Esophagus muscularis mucosa (tissue), 4 donors: ENCODE measurements at regions not wholly inside any gene's neighbourhood (a gene's known extent, or its start where the extent isn't known, plus 50 kb on each side); places are given as distances from the start of the nearest gene placed in this dataset.

Experiments
- DNase-seq: peaks from one replicate; pipeline ENCODE4 v3.0.0-alpha.2; 2017; ENCODE audit errors: extremely low spot score
- H3K27ac ChIP-seq, 4 donors: fragments of 200-600 bp; sonication (generic); replicated peaks in 1 of 4; 1 replicate in 3 of 4; 2 replicates in 1 of 4; pipeline ENCODE4 v1.5.1; 2016 to 2019; ENCODE audit warnings: mild to moderate bottlenecking in 1 of 4
- H3K27me3 ChIP-seq, 4 donors: fragments of 200-600 bp; sonication (generic); one replicate each; pipeline versions ENCODE4 v1.5.1 to v1.6.0; 2016 to 2019
- H3K36me3 ChIP-seq, 4 donors: fragments of 200-600 bp; sonication (generic); one replicate each; pipeline ENCODE4 v1.5.1; 2016 to 2019
- H3K4me1 ChIP-seq, 4 donors: fragments of 200-600 bp; sonication (generic); one replicate each; pipeline ENCODE4 v1.5.1; 2016 to 2019
- H3K4me3 ChIP-seq, 4 donors: fragments of 200-600 bp; sonication (generic); 1 replicate in 2 of 4; 2 replicates in 2 of 4; pipeline ENCODE4 v1.5.1; 2016 to 2019; ENCODE audit warnings: mild to moderate bottlenecking in 4 of 4, moderate library complexity in 1 of 4
- H3K9me3 ChIP-seq, 4 donors: fragments of 200-600 bp; sonication (generic); 1 replicate in 3 of 4; 2 replicates in 1 of 4; pipeline ENCODE4 v1.5.1; 2016 to 2019
- CTCF ChIP-seq, 3 experiments: fragments of 200-600 bp in 2 of 3; fragments of 450-650 bp in 1 of 3; sonication (generic) in 2 of 3; IDR thresholded peaks; one replicate each; pipeline ENCODE4 v1.5.1; 2017 to 2019; ENCODE audit warnings: antibody characterized with exemption in 3 of 3, mild to moderate bottlenecking in 2 of 3, moderate library complexity in 1 of 3
- EP300 ChIP-seq: sonication (generic); formaldehyde crosslinking; IDR thresholded peaks from one replicate; pipeline ENCODE4 v1.6.1; 2017; ENCODE audit warnings: antibody characterized with exemption
- POLR2A ChIP-seq: fragments of 450-650 bp; IDR thresholded peaks from one replicate; pipeline ENCODE4 v1.6.1; 2017; ENCODE audit warnings: antibody characterized with exemption, moderate library complexity, mild to moderate bottlenecking, low read depth
- POLR2AphosphoS5 ChIP-seq, 2 donors: sonication (generic); formaldehyde crosslinking; IDR thresholded peaks; one replicate each; pipeline ENCODE4 v1.6.1; 2017; ENCODE audit warnings: antibody characterized with exemption in 2 of 2
- WGBS: methylation state at CpG from one replicate; pipeline ENCODE4 v1.1.5; 2018; 5-methylcytosine and 5-hydroxymethylcytosine counted together
- intact Hi-C: fragments of 100-400 bp; cut with DNase I; formaldehyde crosslinking; loops from one replicate; pipeline ENCODE4 v1.15.1; 2023

GRCh38 chr3:43224405-43225073 is 61.8 kb upstream of the SNRK start:
- 62% methylated on average over 3 of the region's 3 CpGs for WGBS
- TF ChIP-seq EP300 (no peak), CTCF (IDR thresholded peaks at IDR 0.05) (no peak), POLR2A (no peak), POLR2AphosphoS5 (IDR thresholded peaks at IDR 0.05) (no peak)
- intact Hi-C loops, result loop anchor here (10.0 kb wide), 1 partner anchor 280 kb away; no protein-coding TSS in a partner anchor
- Histone ChIP-seq H3K4me3 (no peak overlapping the region), H3K27me3 (no peaks in the 10 kb centered on the region), H3K27ac (no peak overlapping the region), H3K4me1 (no peaks in the 10 kb centered on the region), H3K9me3 (peaks cover 0 to 20% (median 15%) of the 10 kb centered on the region in 4 donors), H3K36me3 (no peaks in the 10 kb centered on the region)
- DNase-seq, result peak; percentile 10

- TF ChIP-seq POLR2AphosphoS5 (IDR thresholded peaks at IDR 0.05), result no peak
- no peak for TF ChIP-seq EP300
- peak; percentile 30 to 52 (median 30) for TF ChIP-seq CTCF (IDR thresholded peaks at IDR 0.05)
- H3K4me1 ChIP-seq, result no peaks in the 10 kb centered on the region
- intact Hi-C loops, result loop anchor here (10.0 kb wide), 1 partner anchor 281 kb away; no protein-coding TSS in a partner anchor
- no peaks in the 10 kb centered on the region for H3K27me3 ChIP-seq
- H3K36me3 ChIP-seq, result no peaks in the 10 kb centered on the region
- H3K4me3 ChIP-seq, result no peak overlapping the region
- H3K27ac ChIP-seq, result no peak overlapping the region
- WGBS, result 74% methylated on average over 3 of the region's 3 CpGs
- H3K9me3 ChIP-seq, result peaks cover 0 to 19% (median 15%) of the 10 kb centered on the region in 4 donors
- no peak for DNase-seq
Measured at GRCh38 chr3:43223670-43224364, 62.5 kb upstream of the SNRK start.

- TF ChIP-seq CTCF (IDR thresholded peaks at IDR 0.05) (no peak), POLR2AphosphoS5 (IDR thresholded peaks at IDR 0.05) (no peak), POLR2A (no peak), EP300 (no peak)
- intact Hi-C loops, result loop anchor here (10.0 kb wide), 1 partner anchor 282 kb away; no protein-coding TSS in a partner anchor
- Histone ChIP-seq H3K36me3 (no peaks in the 10 kb centered on the region), H3K4me1 (no peaks in the 10 kb centered on the region), H3K27ac (no peak overlapping the region), H3K27me3 (no peaks in the 10 kb centered on the region), H3K9me3 (peaks cover 0 to 7% (median 3%) of the 10 kb centered on the region in 4 donors), H3K4me3 (no peak overlapping the region)
- DNase-seq, result peak; percentile 24
- 94% methylated on average over 4 of the region's 4 CpGs for WGBS
Measured at GRCh38 chr3:43222590-43222989, 63.8 kb upstream of the SNRK start.

- H3K9me3 ChIP-seq, result no peaks in the 10 kb centered on the region
- intact Hi-C loops, result loop anchor here (10.0 kb wide), 1 partner anchor 284 kb away; no protein-coding TSS in a partner anchor
- no peak overlapping the region for H3K27ac ChIP-seq
- DNase-seq, result peak; percentile 70
- H3K4me3 ChIP-seq, result no peak overlapping the region
- 82% methylated on average over 5 of the region's 6 CpGs for WGBS
- no peaks in the 10 kb centered on the region for H3K4me1 ChIP-seq
- H3K27me3 ChIP-seq, result no peaks in the 10 kb centered on the region
- no peak for TF ChIP-seq POLR2AphosphoS5 (IDR thresholded peaks at IDR 0.05)
- TF ChIP-seq CTCF (IDR thresholded peaks at IDR 0.05), result no peak
- no peak for TF ChIP-seq POLR2A
- TF ChIP-seq EP300, result no peak
- H3K36me3 ChIP-seq, result no peaks in the 10 kb centered on the region
Measured at GRCh38 chr3:43221076-43221475, 65.3 kb upstream of the SNRK start.
